ENCODE measurements at regions not wholly inside any gene's neighbourhood (a gene's known extent, or its start where the extent isn't known, plus 50 kb on each side); places are given as distances from the start of the nearest gene placed in this dataset.
A peak's percentile ranks its signal among the peaks of the same experiment; 100 is the strongest.

DNA sequence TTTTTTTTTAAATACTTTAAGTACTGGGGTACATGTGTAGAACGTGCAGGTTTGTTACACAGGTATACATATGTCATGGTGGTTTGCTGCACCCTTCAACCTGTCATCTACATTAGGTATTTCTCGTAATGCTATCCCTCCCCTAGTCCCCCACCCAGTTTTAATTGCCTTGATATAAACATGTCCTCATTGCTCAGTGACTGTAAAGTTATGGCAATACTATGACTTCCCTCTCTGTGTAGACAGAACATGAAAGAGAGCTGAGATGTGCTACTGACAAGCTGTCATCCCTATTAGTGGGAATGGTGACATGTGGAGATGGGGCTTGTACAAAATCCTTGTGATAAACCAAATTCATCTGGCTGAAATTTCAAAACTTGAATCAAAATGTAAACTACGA, 449.7 kb upstream of the TRIB2 start:
- no peaks in the 10 kb centered on the region for H3K9me3 Mint-ChIP-seq
- H3K27ac Mint-ChIP-seq: no peak overlapping the region
- ChIA-PET CTCF (no interaction called here), POLR2A (no interaction called here)
- ATAC-seq (no peak), DNase-seq (no peak)
- TF ChIP-seq, protein P1, sequence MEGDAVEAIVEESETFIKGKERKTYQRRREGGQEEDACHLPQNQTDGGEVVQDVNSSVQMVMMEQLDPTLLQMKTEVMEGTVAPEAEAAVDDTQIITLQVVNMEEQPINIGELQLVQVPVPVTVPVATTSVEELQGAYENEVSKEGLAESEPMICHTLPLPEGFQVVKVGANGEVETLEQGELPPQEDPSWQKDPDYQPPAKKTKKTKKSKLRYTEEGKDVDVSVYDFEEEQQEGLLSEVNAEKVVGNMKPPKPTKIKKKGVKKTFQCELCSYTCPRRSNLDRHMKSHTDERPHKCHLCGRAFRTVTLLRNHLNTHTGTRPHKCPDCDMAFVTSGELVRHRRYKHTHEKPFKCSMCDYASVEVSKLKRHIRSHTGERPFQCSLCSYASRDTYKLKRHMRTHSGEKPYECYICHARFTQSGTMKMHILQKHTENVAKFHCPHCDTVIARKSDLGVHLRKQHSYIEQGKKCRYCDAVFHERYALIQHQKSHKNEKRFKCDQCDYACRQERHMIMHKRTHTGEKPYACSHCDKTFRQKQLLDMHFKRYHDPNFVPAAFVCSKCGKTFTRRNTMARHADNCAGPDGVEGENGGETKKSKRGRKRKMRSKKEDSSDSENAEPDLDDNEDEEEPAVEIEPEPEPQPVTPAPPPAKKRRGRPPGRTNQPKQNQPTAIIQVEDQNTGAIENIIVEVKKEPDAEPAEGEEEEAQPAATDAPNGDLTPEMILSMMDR (IDR thresholded peaks at IDR 0.05): no peak
- no peaks in the 10 kb centered on the region for H3K36me3 Mint-ChIP-seq (ENCODE audit: low read depth)
- peaks cover 26% of the 10 kb centered on the region for H3K4me1 Mint-ChIP-seq (ENCODE audit: low read depth)
- intact Hi-C loops (cut with micrococcal nuclease): no loop called here
- no peaks in the 10 kb centered on the region for H3K27me3 Mint-ChIP-seq
- H3K4me3 Mint-ChIP-seq: no peak overlapping the region

DNA sequence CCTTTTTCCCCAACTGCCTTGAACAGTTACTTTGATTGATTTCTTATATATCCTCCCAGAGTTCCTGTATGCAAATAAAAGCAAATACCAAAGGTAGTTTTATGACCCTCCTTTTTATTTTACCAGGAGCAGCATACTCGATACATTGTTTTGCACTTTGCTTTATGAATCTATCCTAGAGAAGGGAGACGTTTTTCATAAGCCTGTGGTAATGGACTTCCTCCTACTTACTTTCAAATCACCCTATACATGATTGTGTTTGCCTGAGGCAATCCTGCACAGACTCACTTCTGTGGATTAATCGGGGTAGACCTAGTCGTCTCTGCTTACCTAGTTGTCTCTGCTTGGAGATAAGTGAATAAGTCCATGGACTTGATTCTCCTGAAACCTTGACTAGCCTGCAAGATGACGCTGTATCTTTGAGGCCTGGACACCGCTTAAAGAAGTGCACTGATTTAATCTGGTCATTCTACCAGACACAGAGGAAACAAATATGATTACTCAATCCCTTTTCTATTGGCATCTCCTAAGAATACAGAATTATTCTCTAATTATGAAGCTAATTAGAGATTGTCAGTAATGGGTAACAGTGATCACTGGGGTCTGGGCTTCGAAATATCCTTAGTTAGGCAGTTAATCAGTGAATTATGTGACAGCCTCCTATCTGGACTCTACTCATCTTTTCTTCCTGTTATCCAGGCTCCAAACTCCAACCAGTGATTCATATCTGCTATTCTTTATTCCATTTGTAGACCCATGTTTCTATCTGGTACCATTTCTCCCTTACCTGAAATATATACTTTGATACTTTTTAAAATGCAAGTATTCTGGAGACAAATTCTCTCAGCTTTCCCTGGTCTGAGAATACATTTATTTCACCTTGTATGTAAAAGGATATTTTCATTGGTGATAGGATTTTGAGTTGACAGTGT, 447.4 kb upstream of the TRIB2 start:
- no peaks in the 10 kb centered on the region for H3K27me3 Mint-ChIP-seq
- no peaks in the 10 kb centered on the region for H3K9me3 Mint-ChIP-seq
- H3K4me1 Mint-ChIP-seq (ENCODE audit: low read depth): peaks cover 17% of the 10 kb centered on the region
- POLR2A ChIA-PET: no interaction called here
- H3K4me3 Mint-ChIP-seq: no peak overlapping the region
- intact Hi-C loops (cut with micrococcal nuclease): no loop called here
- CTCF ChIA-PET: no interaction called here
- TF ChIP-seq, protein P1 (IDR thresholded peaks at IDR 0.05): no peak
- H3K36me3 Mint-ChIP-seq (ENCODE audit: low read depth): no peaks in the 10 kb centered on the region
- H3K27ac Mint-ChIP-seq: no peak overlapping the region
- DNase-seq (no peak), ATAC-seq (no peak)

DNA sequence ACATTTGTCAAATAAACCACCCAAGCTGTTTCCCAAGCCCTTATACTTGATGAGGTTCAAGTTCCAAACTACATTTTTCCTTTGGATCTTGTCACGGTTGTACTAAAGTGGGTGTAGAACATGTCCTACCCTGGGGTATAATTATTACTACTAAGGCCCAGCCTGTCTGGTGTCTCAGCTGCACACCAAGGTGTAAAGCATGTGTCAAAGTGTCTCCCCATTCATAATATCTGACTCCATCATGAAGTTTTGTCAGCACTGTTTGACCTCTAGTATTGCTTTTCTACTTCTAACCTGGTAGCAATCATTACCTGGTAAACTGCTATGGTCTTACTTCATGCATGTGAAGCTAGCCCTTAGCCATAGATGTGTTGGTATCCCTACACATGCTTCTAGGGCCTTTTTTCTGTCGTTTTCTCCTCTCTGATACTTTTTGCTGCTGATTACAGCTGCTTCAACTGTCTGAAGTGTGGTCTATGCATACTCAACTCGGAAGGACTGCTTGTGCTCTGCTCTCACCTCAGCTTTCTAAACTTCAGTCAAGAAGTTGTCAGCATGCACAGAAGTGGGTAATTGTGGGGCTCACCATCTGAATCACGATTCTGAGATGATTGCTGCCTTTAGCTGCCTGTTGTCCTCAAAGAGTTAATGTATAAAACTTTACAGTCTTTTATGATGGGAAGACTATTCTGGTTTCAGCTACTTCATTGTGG, 445.7 kb upstream of the TRIB2 start:
- CTCF ChIA-PET: interaction anchor here (1.2 to 1.5 kb wide), 2 partner anchors 14 to 175 kb away, joined by 3 to 4 read pairs; no protein-coding TSS in a partner anchor

DNA sequence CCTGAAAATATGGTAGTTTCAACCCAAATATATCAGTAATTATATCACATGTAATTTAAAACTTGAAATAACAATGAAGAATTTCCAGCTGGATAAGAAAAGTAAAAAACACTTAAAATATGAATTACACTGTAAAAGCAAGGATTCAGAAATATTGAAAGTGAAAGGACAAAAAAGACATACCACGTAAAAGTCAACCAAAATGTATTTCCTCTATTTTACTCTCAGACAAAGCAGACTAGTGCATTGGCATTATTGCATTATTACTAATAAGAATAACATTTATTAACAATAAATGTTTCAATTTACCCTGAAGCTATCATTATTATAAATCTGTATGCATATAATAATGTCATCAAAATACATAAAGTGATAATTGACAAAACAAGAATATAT, 445.1 kb upstream of the TRIB2 start:
- Mint-ChIP-seq H3K27ac (no peak overlapping the region), H3K9me3 (no peaks in the 10 kb centered on the region), H3K4me1 (ENCODE audit: low read depth) (peaks cover 11% of the 10 kb centered on the region), H3K27me3 (no peaks in the 10 kb centered on the region), H3K4me3 (no peak overlapping the region), H3K36me3 (ENCODE audit: low read depth) (no peaks in the 10 kb centered on the region)
- ATAC-seq: peak; percentile 42
- no peak for DNase-seq
- POLR2A ChIA-PET: no interaction called here
- CTCF ChIA-PET: interaction anchor here (1.2 to 1.5 kb wide), 2 partner anchors 15 to 176 kb away, joined by 3 to 4 read pairs; no protein-coding TSS in a partner anchor
- intact Hi-C loops (cut with micrococcal nuclease): no loop called here
- TF ChIP-seq, protein P1 (IDR thresholded peaks at IDR 0.05): no peak

More for the DNA sequence above, 445.7 kb upstream of the TRIB2 start:
- peak; percentile 40 for DNase-seq
- Mint-ChIP-seq H3K27me3 (no peaks in the 10 kb centered on the region), H3K36me3 (ENCODE audit: low read depth) (no peaks in the 10 kb centered on the region), H3K4me3 (no peak overlapping the region), H3K9me3 (no peaks in the 10 kb centered on the region), H3K4me1 (ENCODE audit: low read depth) (peaks cover 11% of the 10 kb centered on the region), H3K27ac (no peak overlapping the region)
- peak; percentile 94 for ATAC-seq
- intact Hi-C loops (cut with micrococcal nuclease): no loop called here
- POLR2A ChIA-PET: no interaction called here
- TF ChIP-seq, protein P1 (IDR thresholded peaks at IDR 0.05): no peak

DNA sequence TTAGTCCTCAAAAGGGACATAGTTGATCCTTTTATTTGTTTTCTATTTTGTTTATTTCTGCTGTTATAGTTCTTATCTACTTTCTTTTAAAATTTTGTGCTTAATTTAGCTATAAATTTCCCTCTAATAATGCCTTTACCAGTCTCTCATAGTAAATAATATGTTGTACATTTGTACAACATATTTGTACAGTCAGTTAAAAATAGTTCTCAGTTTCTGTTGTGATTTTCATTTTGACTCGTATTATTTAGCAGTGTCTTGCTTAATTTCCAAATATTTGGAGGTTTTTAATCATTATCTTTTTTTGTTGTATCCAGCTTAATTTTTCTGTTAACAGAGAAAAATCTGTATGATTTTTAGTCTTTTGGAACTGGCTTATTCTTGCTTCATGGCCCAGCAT, 443.6 kb upstream of the TRIB2 start:
- Mint-ChIP-seq H3K4me3 (no peak overlapping the region), H3K27ac (no peak overlapping the region), H3K27me3 (no peaks in the 10 kb centered on the region), H3K36me3 (ENCODE audit: low read depth) (no peaks in the 10 kb centered on the region), H3K4me1 (ENCODE audit: low read depth) (peaks cover 21% of the 10 kb centered on the region), H3K9me3 (no peaks in the 10 kb centered on the region)
- intact Hi-C loops (cut with micrococcal nuclease): no loop called here
- CTCF ChIA-PET: interaction anchor here (1.2 kb wide), 1 partner anchor 734 kb away, joined by 3 read pairs; no protein-coding TSS in a partner anchor
- TF ChIP-seq, protein P1 (IDR thresholded peaks at IDR 0.05): no peak
- DNase-seq: no peak
- POLR2A ChIA-PET: no interaction called here
- no peak for ATAC-seq

Data from activated CD8-positive, alpha-beta T cell treated with anti-CD3 and anti-CD28 coated beads for 36 hours (primary cell).